Iris pigment epithelial cell (primary cell): ENCODE measurements at regions not wholly inside any gene's neighbourhood (a gene's known extent, or its start where the extent isn't known, plus 50 kb on each side); places are given as distances from the start of the nearest gene placed in this dataset.

ENCODE experiments used
- DNase-seq: peaks from one replicate; pipeline ENCODE4 v3.0.0-alpha.2; 2011; ENCODE audit warnings: low read depth

DNA sequence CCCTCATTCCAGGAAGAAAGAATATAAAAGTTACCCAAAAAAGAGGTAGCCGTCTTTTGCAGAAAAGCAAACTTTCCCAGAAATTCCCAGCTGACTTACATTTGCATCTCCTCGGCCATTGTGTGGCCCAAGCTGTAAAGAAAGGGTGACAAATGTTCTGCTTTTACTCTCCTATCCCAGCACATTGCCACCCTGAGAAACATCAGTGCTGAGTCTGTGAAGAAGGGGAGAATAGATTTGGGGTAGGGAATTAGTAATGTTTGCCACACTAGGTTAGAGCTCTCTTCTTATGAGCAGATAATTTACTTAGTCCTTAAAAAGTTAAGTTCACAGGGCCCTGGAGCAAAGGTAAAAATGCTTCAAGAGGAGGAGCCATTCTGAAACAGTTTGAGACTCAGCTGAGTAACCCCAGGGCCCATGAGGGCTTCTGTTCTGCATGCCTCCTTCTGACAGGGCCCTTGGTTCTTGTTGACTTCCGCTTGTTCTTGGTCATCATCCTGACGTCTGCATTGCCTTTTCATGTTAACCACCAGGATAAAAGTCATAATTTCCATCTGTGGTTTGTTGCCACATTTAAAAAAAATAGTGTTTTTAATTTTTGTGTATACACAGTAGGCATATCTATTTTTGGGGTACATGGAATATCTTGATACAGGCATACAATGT, 550.7 kb downstream of the RNF144A start:
- DNase-seq: no peak

DNA sequence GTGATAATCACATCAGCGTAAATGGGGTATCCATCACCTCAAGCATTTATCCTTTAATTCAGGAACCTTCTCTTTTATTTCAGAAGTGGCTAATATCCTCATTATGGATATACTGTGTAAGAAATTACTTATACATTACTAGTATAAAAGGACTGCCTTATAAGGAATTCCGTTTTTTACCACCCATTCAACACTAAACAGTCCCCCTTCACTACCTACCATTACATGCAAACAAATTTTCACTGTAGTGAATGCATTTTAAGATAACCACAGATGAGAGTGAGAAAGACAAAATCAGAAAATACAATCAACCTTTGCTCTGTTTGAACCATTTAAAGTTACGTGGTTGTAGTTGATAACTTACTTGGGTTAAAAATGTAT, 551.2 kb downstream of the RNF144A start:
- no peak for DNase-seq

GRCh38 chr2:7468955-7469354, 551.7 kb downstream of the RNF144A start:
- DNase-seq: no peak

GRCh38 chr2:7471185-7471584, 554.0 kb downstream of the RNF144A start:
- DNase-seq: no peak

GRCh38 chr2:7472465-7472864, 555.3 kb downstream of the RNF144A start:
- no peak for DNase-seq

DNA sequence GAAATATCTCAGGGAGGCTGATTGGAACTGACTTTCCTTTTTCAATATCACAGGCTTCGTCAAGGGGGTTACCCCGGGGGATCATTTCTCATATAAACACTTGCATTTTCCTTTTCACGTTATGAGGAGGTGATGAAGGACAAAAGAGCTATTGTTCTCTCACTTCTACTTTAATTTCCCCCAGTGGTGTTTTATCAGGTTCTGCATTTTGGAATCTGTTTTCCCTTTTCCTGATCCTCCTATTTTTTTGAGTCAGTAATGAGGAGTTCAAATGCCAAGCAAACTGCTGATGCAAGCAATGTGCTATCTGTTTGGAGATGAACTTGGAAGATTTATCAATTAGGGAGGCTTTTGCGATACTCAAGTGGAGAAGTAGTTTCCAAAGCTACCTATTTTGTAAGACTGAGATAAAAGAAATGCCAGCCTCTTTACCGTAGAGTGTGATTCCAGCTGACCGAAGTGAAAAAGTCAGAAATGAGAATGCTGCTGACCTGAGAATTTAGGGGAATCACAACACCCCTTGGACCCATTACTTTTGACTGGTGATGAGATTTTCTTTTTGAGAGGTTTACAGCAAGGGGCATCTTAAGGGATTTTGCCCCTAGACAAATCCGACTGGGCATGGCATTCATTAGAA, 556.0 kb downstream of the RNF144A start:
- no peak for DNase-seq

- no peak for DNase-seq
These were observed 559.2 kb downstream of the RNF144A start for GRCh38 chr2:7476371-7476770.

- no peak for DNase-seq
These were observed 562.4 kb downstream of the RNF144A start for GRCh38 chr2:7479603-7480002.

- DNase-seq: no peak
These were observed 563.2 kb downstream of the RNF144A start for GRCh38 chr2:7480431-7480830.

DNA sequence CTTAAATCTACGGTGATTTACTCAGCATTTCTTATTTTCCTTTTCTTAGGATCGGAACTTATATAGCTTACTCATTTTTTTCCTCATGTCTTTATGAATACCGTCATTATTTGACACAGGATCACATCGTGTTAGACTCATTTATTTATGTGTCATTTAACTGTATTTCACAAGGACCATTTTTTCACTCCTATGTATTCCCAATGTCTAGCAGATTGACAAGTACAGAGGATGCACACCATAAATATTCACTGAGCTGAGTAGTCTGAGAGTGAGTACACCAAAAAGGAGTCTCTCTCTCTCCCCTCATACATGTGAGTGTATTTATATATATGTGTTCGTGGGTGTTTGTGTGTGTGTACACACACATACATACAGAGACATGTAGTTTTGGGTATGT, 573.5 kb downstream of the RNF144A start:
- no peak for DNase-seq

GRCh38 chr2:7492719-7493118, 575.5 kb downstream of the RNF144A start:
- no peak for DNase-seq

DNA sequence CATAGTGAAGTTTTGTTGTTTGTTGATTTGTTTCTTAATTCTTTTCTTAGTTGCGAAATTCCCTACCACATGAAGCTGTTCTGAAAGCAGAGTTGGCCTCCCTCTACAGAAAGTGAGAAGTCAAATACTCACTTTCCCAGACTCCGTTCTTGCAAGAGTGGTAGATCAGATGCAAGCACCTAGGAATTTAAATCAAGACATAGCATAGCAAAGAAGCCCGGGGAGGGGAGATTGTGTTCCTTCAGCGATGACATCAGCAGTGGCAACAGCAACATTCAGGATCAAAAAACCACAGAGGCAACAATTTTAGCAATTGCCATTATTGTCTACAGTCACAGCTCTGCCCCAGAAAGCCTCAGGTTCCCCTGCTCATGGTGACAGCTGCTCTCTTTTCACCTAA, 580.0 kb downstream of the RNF144A start:
- no peak for DNase-seq

GRCh38 chr2:7499018-7499417, 581.8 kb downstream of the RNF144A start:
- no peak for DNase-seq

DNA sequence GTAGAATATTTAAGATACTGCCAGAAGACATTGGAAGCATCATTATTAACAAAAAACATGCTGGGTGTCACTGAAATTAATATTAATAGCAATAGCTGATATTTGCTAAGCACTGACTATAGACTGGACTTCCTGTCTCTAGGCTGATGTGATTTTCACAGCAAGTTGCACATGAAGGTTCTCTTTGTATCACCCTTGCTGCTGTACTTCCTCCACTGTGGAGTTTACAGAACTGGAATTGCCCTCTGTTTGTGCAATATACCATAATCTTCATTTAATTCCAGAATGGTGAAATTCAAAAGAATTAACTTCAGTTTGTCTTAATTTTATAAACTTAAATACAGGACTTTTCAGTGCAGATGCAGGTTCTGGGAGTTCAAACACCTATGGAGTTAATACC, 585.1 kb downstream of the RNF144A start:
- no peak for DNase-seq

DNA sequence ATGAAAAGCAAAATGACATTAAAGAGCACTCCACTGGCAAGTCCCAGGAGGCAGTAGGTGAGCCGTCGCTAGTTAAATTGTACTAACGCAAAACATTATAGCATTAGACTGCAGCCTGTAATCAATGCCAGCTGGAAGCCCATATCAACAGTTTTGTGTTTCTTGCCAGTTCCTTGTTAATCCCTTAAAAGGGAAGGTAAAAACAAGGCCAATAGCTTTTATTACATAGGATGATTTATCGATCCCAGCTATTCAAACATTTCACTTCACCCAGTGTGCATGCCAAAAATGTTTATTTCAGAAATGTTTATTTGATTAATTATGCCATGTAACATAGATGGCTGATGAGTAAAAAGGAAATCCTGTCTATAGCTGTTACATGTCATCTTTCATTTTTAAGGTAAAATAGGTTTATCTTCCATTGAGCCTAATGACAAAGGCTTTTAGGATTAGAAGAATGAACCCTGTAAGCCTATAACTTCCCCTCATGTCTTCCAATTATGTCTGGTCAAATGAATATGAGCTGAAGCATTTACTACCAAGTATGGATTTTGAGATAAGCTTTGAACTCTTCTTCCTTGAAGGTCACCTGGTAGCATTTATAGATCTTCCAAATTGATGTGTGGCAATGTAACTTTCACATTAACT, 591.2 kb downstream of the RNF144A start:
- DNase-seq: no peak

DNA sequence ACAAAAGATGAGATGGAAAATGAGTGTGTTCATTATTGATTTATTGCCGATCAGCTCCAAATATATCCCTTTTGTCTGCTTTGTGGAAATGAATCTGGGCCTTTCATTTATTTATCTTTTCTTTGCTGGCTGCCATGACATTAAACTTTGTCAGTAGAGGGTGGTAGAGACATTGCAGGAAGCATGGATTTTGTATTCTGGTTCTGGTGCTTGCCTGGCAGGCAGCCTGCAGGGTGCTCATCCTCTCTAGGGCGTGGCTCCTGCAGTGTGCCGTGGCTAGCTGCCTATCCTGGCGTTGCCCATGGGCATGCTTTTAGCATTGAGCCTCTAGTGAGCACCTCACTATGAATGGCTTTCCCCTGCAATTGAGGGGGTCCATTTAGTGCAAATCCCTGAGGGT, 593.1 kb downstream of the RNF144A start:
- DNase-seq: no peak

GRCh38 chr2:7513834-7514233, 596.6 kb downstream of the RNF144A start:
- DNase-seq: no peak

- no peak for DNase-seq
These were observed 598.1 kb downstream of the RNF144A start for GRCh38 chr2:7515327-7515726.

DNA sequence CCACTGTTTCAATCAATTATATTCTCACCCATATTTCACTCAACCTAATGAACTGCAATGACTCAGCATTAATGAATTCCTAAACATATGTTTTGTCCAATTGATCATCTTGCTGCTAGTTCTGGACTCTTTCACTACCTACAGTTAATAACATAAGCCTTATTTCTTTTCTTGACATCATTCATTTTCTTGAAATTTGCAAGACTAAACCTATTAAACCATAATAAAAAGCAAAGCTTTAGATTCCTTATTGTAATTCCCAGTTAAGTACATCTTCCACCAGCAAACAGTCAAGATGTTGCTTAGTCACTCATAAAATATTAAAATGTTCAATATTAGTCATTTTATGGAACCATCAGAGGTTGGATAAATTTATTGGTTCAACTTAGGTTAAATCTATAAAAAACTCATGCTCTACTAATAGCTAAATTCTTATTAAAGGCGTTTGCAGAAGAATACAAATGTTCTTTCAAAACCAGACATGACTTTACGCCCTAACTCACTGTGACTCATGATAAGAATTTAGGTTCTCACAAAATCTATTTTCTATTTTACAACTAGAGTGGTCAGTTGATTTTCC, 599.4 kb downstream of the RNF144A start:
- no peak for DNase-seq

DNA sequence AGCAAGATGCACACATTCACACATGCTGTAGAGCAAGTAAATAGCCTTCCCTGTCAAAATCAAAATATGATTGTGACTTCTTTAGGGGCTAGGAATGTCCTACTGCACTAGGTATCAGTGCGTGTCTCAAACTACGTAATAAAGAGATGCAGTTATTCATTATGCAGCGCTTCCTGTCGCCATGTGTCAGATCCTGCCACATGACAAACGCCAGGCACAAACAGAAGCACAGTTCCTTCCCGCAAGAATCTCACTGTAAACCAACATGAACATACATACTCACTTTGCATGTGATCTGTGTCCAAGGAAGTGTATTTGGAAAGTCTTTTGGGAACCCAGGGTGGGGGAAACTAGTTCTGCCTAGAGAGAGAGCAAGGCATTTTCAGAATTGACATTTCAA, 599.9 kb downstream of the RNF144A start:
- no peak for DNase-seq

DNA sequence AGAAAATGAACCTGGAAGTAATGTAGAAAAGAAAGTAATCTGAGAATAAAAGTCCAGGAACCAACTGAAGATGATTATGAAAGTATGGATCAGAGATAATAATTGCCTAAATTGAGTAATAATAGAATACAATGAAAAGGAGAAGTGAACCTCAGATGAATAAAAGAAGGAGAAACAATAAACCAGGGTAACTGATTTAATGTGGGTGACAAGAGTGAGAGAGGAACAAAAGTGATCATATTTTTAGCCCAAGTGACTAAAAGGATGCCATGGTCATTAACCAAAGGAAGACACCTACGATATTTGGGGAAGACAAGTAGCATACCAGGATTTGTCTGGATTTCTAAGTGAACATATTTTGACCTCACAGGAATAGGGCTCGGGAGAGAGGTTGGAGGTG, 600.6 kb downstream of the RNF144A start:
- DNase-seq: no peak

DNA sequence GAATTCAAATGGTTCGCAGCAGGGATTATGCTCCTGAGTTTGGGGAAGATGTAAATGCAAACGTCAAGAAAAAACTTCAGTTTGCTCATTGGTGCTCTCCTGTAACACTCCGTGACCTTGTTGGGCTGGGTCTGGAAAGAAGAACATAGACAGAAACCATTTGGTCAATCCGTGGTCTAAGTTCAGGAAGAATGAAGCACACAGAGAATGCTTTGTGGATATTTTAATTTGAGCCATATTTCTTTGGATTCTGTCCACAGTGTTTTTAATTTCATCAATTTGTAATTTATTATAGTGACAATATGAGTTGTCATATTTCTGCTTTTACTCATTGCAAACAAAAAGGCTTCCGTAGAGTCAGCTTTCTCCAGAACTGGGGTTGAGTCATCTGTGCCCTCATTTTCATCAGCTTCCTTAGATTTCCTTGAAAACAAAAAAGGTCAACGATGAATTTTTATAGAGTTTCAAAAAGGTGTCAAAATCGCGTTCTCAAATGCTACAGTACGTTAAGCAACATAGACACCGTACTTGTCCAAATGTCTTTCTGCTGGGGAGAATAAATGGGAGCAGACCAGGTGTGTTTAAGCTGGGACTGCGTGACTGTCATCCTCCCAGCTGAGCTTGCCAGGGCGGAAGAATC, 606.4 kb downstream of the RNF144A start:
- no peak for DNase-seq

- no peak for DNase-seq
These were observed 607.0 kb downstream of the RNF144A start for GRCh38 chr2:7524195-7524594.
